Astrocyte of the spinal cord (primary cell): ENCODE measurements at regions not wholly inside any gene's neighbourhood (a gene's known extent, or its start where the extent isn't known, plus 50 kb on each side); places are given as distances from the start of the nearest gene placed in this dataset.

ENCODE experiments used
- DNase-seq: peaks from one replicate; pipeline ENCODE4 v3.0.0; 2011; ENCODE audit warnings: low read depth, low spot score
- H3K4me3 ChIP-seq: 2 replicates; pipeline ENCODE4 v1.5.1; 2011; ENCODE audit warnings: low read depth, mild to moderate bottlenecking, low read length, moderate library complexity
- in situ Hi-C: cut with HindIII; loops from 2 replicates; pipeline ENCODE4 v1.10.0; 2017; ENCODE audit warnings: low sequenced_read_pairs
- TF ChIP-seq, protein P1 (sequence below): IDR thresholded peaks from 2 replicates; pipeline ENCODE4 v1.5.1; 2012; ENCODE audit warnings: low read depth, mild to moderate bottlenecking, low read length, inconsistent platforms

DNA sequence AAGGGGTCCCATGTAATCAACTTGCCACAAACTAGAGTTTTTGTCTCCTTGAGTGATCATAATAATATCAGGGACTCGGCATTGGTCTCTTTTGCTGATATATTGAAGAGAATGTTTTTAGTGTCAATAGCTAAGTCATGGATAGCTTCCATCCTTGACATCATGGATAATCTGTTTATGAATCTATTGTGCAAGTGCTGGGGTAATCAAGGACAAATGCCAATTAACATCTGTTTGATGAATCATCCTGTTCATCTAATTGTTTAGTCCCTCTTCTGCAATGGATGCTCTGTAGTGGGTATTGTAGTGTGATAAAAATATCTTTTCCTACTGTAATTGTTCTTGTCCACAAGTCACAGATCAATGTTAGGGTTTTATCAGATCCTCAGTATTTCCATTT lies 607.5 kb upstream of the SEMA6A start:
- DNase-seq: no peak
- H3K4me3 ChIP-seq: no peak overlapping the region
- TF ChIP-seq, protein P1, sequence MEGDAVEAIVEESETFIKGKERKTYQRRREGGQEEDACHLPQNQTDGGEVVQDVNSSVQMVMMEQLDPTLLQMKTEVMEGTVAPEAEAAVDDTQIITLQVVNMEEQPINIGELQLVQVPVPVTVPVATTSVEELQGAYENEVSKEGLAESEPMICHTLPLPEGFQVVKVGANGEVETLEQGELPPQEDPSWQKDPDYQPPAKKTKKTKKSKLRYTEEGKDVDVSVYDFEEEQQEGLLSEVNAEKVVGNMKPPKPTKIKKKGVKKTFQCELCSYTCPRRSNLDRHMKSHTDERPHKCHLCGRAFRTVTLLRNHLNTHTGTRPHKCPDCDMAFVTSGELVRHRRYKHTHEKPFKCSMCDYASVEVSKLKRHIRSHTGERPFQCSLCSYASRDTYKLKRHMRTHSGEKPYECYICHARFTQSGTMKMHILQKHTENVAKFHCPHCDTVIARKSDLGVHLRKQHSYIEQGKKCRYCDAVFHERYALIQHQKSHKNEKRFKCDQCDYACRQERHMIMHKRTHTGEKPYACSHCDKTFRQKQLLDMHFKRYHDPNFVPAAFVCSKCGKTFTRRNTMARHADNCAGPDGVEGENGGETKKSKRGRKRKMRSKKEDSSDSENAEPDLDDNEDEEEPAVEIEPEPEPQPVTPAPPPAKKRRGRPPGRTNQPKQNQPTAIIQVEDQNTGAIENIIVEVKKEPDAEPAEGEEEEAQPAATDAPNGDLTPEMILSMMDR: no peak
- in situ Hi-C loops: no loop called here

DNA sequence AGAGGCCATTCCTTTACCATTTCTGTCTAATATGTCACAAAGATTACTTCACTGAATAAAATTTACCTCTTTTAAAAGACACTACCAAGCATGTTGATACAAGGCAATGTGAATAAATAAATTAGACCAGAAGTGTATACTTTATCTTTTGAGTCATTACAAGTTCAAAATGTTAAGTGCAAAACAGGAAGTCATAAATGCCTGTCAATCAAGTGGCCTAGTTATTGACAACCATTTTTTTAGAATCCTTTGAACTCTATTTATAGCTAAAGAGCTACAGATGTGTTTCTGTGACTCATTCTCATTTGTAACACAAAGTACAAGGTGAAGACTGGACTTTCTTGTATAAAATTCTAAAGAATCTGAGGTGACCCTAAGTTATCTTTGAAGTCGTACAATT lies 602.7 kb upstream of the SEMA6A start:
- TF ChIP-seq, protein P1: no peak
- in situ Hi-C loops: no loop called here
- no peak for DNase-seq
- no peak overlapping the region for H3K4me3 ChIP-seq

DNA sequence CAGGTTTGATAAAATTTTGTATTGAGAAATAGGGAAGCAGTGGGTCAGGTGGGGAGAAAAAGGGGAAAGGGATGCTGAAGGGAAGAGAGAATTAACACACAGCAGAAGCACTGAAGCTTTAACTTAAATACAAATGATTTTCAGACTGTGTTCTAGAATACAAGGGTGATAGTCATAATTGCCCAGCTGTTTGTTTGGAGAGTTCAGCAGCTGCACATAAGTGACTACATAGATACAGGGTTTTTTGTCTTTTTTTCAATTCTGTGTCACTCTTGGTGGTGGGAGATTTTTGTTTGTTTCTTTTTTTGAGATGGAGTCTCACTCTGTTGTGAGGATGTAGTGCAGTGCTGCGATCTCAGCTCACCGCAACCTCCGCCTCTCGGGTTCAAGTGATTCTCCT lies 590.4 kb upstream of the SEMA6A start:
- no peak overlapping the region for H3K4me3 ChIP-seq
- TF ChIP-seq, protein P1: no peak
- in situ Hi-C loops: no loop called here
- no peak for DNase-seq

DNA sequence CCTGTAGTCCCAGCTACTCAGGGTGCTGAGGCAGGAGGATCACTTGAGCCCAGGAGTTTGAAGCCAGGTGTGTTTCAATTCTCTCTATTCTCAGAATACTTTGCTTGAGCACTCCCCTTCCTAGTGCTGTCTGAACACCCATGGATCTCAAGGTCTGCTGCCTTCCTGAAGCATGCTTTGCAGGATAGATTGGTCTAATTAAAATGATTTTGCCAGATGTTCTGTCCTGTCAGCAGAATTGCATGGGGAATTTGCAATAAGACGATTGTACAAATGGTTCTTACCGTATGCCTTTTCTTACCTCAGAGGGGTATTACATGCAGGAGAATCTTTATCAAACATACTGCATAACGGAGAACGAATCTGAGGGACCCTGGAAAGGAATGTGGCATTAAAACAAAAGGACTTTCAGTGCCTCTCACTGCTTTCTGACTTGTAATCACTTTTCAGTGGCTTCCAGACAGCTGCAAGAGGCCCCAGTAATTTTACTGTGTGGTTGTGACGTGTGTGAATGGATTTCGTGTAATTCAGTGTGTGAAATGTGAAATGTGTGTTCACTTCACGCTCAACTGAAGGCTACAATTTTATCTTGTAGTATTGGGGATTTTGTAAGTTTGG lies 587.2 kb upstream of the SEMA6A start:
- TF ChIP-seq, protein P1: no peak

DNA sequence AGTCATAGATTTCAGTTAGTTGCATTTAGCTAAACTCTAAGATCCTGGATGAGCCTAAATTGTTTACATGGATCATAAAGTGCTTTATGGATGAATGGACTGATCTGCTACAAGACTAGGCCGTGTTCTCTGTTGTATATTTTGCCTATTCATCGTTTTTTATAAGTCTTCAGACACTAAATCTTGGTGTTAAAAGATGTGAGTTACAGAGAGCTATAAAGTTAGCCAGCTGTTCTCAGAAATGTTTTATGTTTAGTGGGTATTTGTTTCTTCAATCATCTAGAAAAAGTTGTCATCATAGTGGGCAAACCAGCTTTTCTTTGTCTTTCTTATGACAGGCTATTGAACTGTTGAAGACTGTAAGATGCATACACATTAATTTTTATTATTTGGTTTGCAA lies 585.8 kb upstream of the SEMA6A start:
- DNase-seq: no peak
- in situ Hi-C loops: no loop called here
- TF ChIP-seq, protein P1: no peak

More for the DNA sequence above, 587.2 kb upstream of the SEMA6A start:
- in situ Hi-C loops: no loop called here
- DNase-seq: no peak
- H3K4me3 ChIP-seq: no peak overlapping the region

DNA sequence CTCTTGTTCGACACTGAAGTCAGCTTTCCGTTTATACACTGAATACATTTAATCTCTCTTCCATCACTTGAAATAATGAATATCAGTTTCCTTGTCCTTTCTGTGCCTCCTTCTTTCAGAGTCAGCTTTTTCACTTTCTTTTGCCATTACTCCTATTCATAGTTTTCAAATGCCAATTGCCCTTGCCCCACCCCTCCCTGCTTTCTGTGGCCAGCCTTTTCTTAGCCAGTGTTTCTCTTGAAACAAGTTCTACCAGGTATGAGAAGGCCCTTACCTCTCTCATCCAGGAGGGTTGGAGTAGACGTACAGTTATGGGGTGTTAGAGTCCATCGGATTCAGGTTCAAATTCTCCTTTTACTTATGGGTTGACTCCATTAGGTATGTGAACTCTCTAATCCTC lies 574.7 kb upstream of the SEMA6A start:
- no peak overlapping the region for H3K4me3 ChIP-seq
- TF ChIP-seq, protein P1: no peak
- in situ Hi-C loops: no loop called here
- DNase-seq: no peak

More for the DNA sequence above, 585.8 kb upstream of the SEMA6A start:
- no peak overlapping the region for H3K4me3 ChIP-seq
